ENCODE measurements at regions not wholly inside any gene's neighbourhood (a gene's known extent, or its start where the extent isn't known, plus 50 kb on each side); places are given as distances from the start of the nearest gene placed in this dataset.

- Mint-ChIP-seq H3K27me3 (peaks cover 4% of the 10 kb centered on the region), H3K4me1 (no peaks in the 10 kb centered on the region), H3K36me3 (no peaks in the 10 kb centered on the region), H3K4me3 (no peak overlapping the region), H3K27ac (no peak overlapping the region), H3K9me3 (peaks cover 0 to 2% (median 0%) of the 10 kb centered on the region in 7 donors)
- no peaks in the 10 kb centered on the region for H3K4me1 ChIP-seq (ENCODE audit: control insufficient read depth, insufficient read depth, low read length, poor library complexity, severe bottlenecking)
- ATAC-seq (ENCODE audit: low read depth in 2 of 2) = no peak
- no peaks in the 10 kb centered on the region for H3K27me3 ChIP-seq (ENCODE audit: control insufficient read depth, insufficient read depth, low read length)
- H3K27ac ChIP-seq (ENCODE audit: insufficient read depth, low read length, poor library complexity, severe bottlenecking) = no peak overlapping the region
- no peak overlapping the region for H3K4me3 ChIP-seq (ENCODE audit: low read depth, low read length)
- no peak for DNase-seq
- H3K36me3 ChIP-seq (ENCODE audit: control insufficient read depth, insufficient read depth, low read length) = no peaks in the 10 kb centered on the region
- H3K9me3 ChIP-seq (ENCODE audit: control insufficient read depth in 2 of 2, low read length in 2 of 2) = no peaks in the 10 kb centered on the region
Measured at GRCh38 chr3:64388886-64389285, 163.6 kb upstream of the PRICKLE2 start.

GRCh38 chr3:64387688-64388087 is 162.4 kb upstream of the PRICKLE2 start:
- Histone ChIP-seq H3K4me3 (ENCODE audit: low read depth, low read length) (no peak overlapping the region), H3K36me3 (ENCODE audit: control insufficient read depth, insufficient read depth, low read length) (no peaks in the 10 kb centered on the region), H3K27me3 (ENCODE audit: control insufficient read depth, insufficient read depth, low read length) (no peaks in the 10 kb centered on the region), H3K9me3 (ENCODE audit: control insufficient read depth in 2 of 2, low read length in 2 of 2) (no peaks in the 10 kb centered on the region), H3K27ac (ENCODE audit: insufficient read depth, low read length, poor library complexity, severe bottlenecking) (no peak overlapping the region), H3K4me1 (ENCODE audit: control insufficient read depth, insufficient read depth, low read length, poor library complexity, severe bottlenecking) (no peaks in the 10 kb centered on the region)
- H3K27ac Mint-ChIP-seq = no peak overlapping the region
- ATAC-seq (ENCODE audit: low read depth in 2 of 2) (no peak), DNase-seq (no peak)
- peaks cover 4% of the 10 kb centered on the region for H3K27me3 Mint-ChIP-seq
- peaks cover 0 to 2% (median 0%) of the 10 kb centered on the region in 7 donors for H3K9me3 Mint-ChIP-seq
- no peaks in the 10 kb centered on the region for H3K4me1 Mint-ChIP-seq
- H3K36me3 Mint-ChIP-seq = no peaks in the 10 kb centered on the region
- H3K4me3 Mint-ChIP-seq = no peak overlapping the region

- H3K36me3 ChIP-seq (ENCODE audit: control insufficient read depth, insufficient read depth, low read length) = no peaks in the 10 kb centered on the region
Measured at GRCh38 chr3:64385277-64385676, 160.0 kb upstream of the PRICKLE2 start.

GRCh38 chr3:64384561-64384960 is 159.3 kb upstream of the PRICKLE2 start:
- Histone ChIP-seq H3K9me3 (ENCODE audit: control insufficient read depth in 2 of 2, low read length in 2 of 2) (no peaks in the 10 kb centered on the region), H3K27me3 (ENCODE audit: control insufficient read depth, insufficient read depth, low read length) (no peaks in the 10 kb centered on the region), H3K4me3 (ENCODE audit: low read depth, low read length) (no peak overlapping the region), H3K27ac (ENCODE audit: insufficient read depth, low read length, poor library complexity, severe bottlenecking) (no peak overlapping the region), H3K4me1 (ENCODE audit: control insufficient read depth, insufficient read depth, low read length, poor library complexity, severe bottlenecking) (no peaks in the 10 kb centered on the region), H3K36me3 (ENCODE audit: control insufficient read depth, insufficient read depth, low read length) (no peaks in the 10 kb centered on the region)
- peaks cover 0 to 2% (median 0%) of the 10 kb centered on the region in 7 donors for H3K9me3 Mint-ChIP-seq
- peaks cover 4% of the 10 kb centered on the region for H3K27me3 Mint-ChIP-seq
- H3K36me3 Mint-ChIP-seq = no peaks in the 10 kb centered on the region
- no peak for ATAC-seq (ENCODE audit: low read depth in 2 of 2)
- no peak overlapping the region for H3K4me3 Mint-ChIP-seq
- no peaks in the 10 kb centered on the region for H3K4me1 Mint-ChIP-seq
- DNase-seq = no peak
- H3K27ac Mint-ChIP-seq = no peak overlapping the region

More at GRCh38 chr3:64385277-64385676, 160.0 kb upstream of the PRICKLE2 start:
- Histone ChIP-seq H3K4me3 (ENCODE audit: low read depth, low read length) (no peak overlapping the region), H3K27me3 (ENCODE audit: control insufficient read depth, insufficient read depth, low read length) (no peaks in the 10 kb centered on the region), H3K4me1 (ENCODE audit: control insufficient read depth, insufficient read depth, low read length, poor library complexity, severe bottlenecking) (no peaks in the 10 kb centered on the region), H3K9me3 (ENCODE audit: control insufficient read depth in 2 of 2, low read length in 2 of 2) (no peaks in the 10 kb centered on the region), H3K27ac (ENCODE audit: insufficient read depth, low read length, poor library complexity, severe bottlenecking) (no peak overlapping the region)
- H3K27me3 Mint-ChIP-seq = peaks cover 4% of the 10 kb centered on the region
- peaks cover 0 to 2% (median 0%) of the 10 kb centered on the region in 7 donors for H3K9me3 Mint-ChIP-seq
- no peak for ATAC-seq (ENCODE audit: low read depth in 2 of 2)
- H3K4me1 Mint-ChIP-seq = no peaks in the 10 kb centered on the region
- H3K4me3 Mint-ChIP-seq = no peak overlapping the region
- no peaks in the 10 kb centered on the region for H3K36me3 Mint-ChIP-seq
- no peak for DNase-seq
- no peak overlapping the region for H3K27ac Mint-ChIP-seq

GRCh38 chr3:64382153-64382552 is 156.9 kb upstream of the PRICKLE2 start:
- ATAC-seq (ENCODE audit: low read depth in 2 of 2) (no peak), DNase-seq (no peak)
- H3K9me3 ChIP-seq (ENCODE audit: control insufficient read depth in 2 of 2, low read length in 2 of 2) = no peaks in the 10 kb centered on the region
- H3K36me3 ChIP-seq (ENCODE audit: control insufficient read depth, insufficient read depth, low read length) = no peaks in the 10 kb centered on the region
- Mint-ChIP-seq H3K4me1 (no peaks in the 10 kb centered on the region), H3K27me3 (peaks cover 4% of the 10 kb centered on the region), H3K27ac (no peak overlapping the region), H3K36me3 (no peaks in the 10 kb centered on the region), H3K9me3 (peaks cover 0 to 2% (median 0%) of the 10 kb centered on the region in 7 donors), H3K4me3 (no peak overlapping the region)
- H3K27ac ChIP-seq (ENCODE audit: insufficient read depth, low read length, poor library complexity, severe bottlenecking) = no peak overlapping the region
- no peak overlapping the region for H3K4me3 ChIP-seq (ENCODE audit: low read depth, low read length)
- no peaks in the 10 kb centered on the region for H3K4me1 ChIP-seq (ENCODE audit: control insufficient read depth, insufficient read depth, low read length, poor library complexity, severe bottlenecking)
- H3K27me3 ChIP-seq (ENCODE audit: control insufficient read depth, insufficient read depth, low read length) = no peaks in the 10 kb centered on the region

GRCh38 chr3:64381367-64381766 is 156.1 kb upstream of the PRICKLE2 start:
- no peaks in the 10 kb centered on the region for H3K27me3 ChIP-seq (ENCODE audit: control insufficient read depth, insufficient read depth, low read length)
- no peaks in the 10 kb centered on the region for H3K4me1 ChIP-seq (ENCODE audit: control insufficient read depth, insufficient read depth, low read length, poor library complexity, severe bottlenecking)
- ATAC-seq (ENCODE audit: low read depth in 2 of 2) (no peak), DNase-seq (no peak)
- Mint-ChIP-seq H3K27ac (no peak overlapping the region), H3K36me3 (no peaks in the 10 kb centered on the region), H3K27me3 (peaks cover 1% of the 10 kb centered on the region), H3K4me1 (no peaks in the 10 kb centered on the region), H3K4me3 (no peak overlapping the region), H3K9me3 (peaks cover 0 to 2% (median 0%) of the 10 kb centered on the region in 7 donors)
- H3K36me3 ChIP-seq (ENCODE audit: control insufficient read depth, insufficient read depth, low read length) = no peaks in the 10 kb centered on the region
- H3K27ac ChIP-seq (ENCODE audit: insufficient read depth, low read length, poor library complexity, severe bottlenecking) = no peak overlapping the region
- H3K4me3 ChIP-seq (ENCODE audit: low read depth, low read length) = no peak overlapping the region
- H3K9me3 ChIP-seq (ENCODE audit: control insufficient read depth in 2 of 2, low read length in 2 of 2) = no peaks in the 10 kb centered on the region

- no peaks in the 10 kb centered on the region for H3K9me3 ChIP-seq (ENCODE audit: control insufficient read depth in 2 of 2, low read length in 2 of 2)
- peaks cover 0 to 6% (median 0%) of the 10 kb centered on the region in 7 donors for H3K9me3 Mint-ChIP-seq
- no peaks in the 10 kb centered on the region for H3K27me3 ChIP-seq (ENCODE audit: control insufficient read depth, insufficient read depth, low read length)
- ATAC-seq (ENCODE audit: low read depth in 2 of 2) = no peak
- H3K36me3 ChIP-seq (ENCODE audit: control insufficient read depth, insufficient read depth, low read length) = no peaks in the 10 kb centered on the region
- H3K4me3 Mint-ChIP-seq = no peak overlapping the region
- H3K36me3 Mint-ChIP-seq = no peaks in the 10 kb centered on the region
- no peak for DNase-seq
- H3K4me1 Mint-ChIP-seq = no peaks in the 10 kb centered on the region
- H3K27ac ChIP-seq (ENCODE audit: insufficient read depth, low read length, poor library complexity, severe bottlenecking) = no peak overlapping the region
- no peaks in the 10 kb centered on the region for H3K27me3 Mint-ChIP-seq
- no peaks in the 10 kb centered on the region for H3K4me1 ChIP-seq (ENCODE audit: control insufficient read depth, insufficient read depth, low read length, poor library complexity, severe bottlenecking)
- H3K27ac Mint-ChIP-seq = no peak overlapping the region
- no peak overlapping the region for H3K4me3 ChIP-seq (ENCODE audit: low read depth, low read length)
Measured at GRCh38 chr3:64380546-64380945, 155.3 kb upstream of the PRICKLE2 start.

- Histone ChIP-seq H3K9me3 (ENCODE audit: control insufficient read depth in 2 of 2, low read length in 2 of 2) (no peaks in the 10 kb centered on the region), H3K4me3 (ENCODE audit: low read depth, low read length) (no peak overlapping the region), H3K27ac (ENCODE audit: insufficient read depth, low read length, poor library complexity, severe bottlenecking) (no peak overlapping the region), H3K27me3 (ENCODE audit: control insufficient read depth, insufficient read depth, low read length) (no peaks in the 10 kb centered on the region), H3K4me1 (ENCODE audit: control insufficient read depth, insufficient read depth, low read length, poor library complexity, severe bottlenecking) (no peaks in the 10 kb centered on the region), H3K36me3 (ENCODE audit: control insufficient read depth, insufficient read depth, low read length) (no peaks in the 10 kb centered on the region)
- H3K36me3 Mint-ChIP-seq = no peaks in the 10 kb centered on the region
- no peak for DNase-seq
- H3K9me3 Mint-ChIP-seq = peaks cover 0 to 7% (median 3%) of the 10 kb centered on the region in 7 donors
- no peak for ATAC-seq (ENCODE audit: low read depth in 2 of 2)
- no peaks in the 10 kb centered on the region for H3K27me3 Mint-ChIP-seq
- H3K27ac Mint-ChIP-seq = no peak overlapping the region
- no peak overlapping the region for H3K4me3 Mint-ChIP-seq
- no peaks in the 10 kb centered on the region for H3K4me1 Mint-ChIP-seq
Measured at GRCh38 chr3:64379221-64379620, 154.0 kb upstream of the PRICKLE2 start.
